Activated CD4-positive, alpha-beta T cell treated with anti-CD3 and anti-CD28 coated beads, Interleukin-2, amount 50 U/mL, for 16 hours (primary cell): ENCODE measurements at regions not wholly inside any gene's neighbourhood (a gene's known extent, or its start where the extent isn't known, plus 50 kb on each side); places are given as distances from the start of the nearest gene placed in this dataset.
"Not testable (repeated sequence)": the region's sequence is repeated elsewhere in the genome, so short reads cannot be mapped to it uniquely, and the experiment has no call there.

ENCODE experiments used
- DNase-seq: peaks from one replicate; pipeline ENCODE4 v3.0.0-alpha.2; 2020

DNA sequence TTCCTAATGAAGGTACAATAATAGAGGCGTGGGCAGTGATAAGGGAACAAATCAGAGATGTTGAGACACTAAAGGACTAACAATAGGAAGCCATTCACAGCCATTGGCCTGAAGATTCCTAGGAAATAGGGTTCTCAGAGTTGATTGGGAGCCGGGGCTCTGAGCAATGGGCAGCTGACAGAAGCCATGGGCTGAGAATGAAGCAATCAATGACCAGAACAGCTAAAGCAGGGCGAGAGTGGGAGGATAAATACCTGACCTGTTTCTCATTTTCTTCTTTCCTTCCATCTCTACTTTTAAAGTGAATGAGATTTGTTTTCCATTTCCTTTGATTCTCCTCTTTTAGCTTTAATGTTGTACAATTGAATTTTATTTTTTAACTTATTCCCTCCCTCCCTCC is 774.7 kb upstream of the ADGRL4 start:
- no peak for DNase-seq

DNA sequence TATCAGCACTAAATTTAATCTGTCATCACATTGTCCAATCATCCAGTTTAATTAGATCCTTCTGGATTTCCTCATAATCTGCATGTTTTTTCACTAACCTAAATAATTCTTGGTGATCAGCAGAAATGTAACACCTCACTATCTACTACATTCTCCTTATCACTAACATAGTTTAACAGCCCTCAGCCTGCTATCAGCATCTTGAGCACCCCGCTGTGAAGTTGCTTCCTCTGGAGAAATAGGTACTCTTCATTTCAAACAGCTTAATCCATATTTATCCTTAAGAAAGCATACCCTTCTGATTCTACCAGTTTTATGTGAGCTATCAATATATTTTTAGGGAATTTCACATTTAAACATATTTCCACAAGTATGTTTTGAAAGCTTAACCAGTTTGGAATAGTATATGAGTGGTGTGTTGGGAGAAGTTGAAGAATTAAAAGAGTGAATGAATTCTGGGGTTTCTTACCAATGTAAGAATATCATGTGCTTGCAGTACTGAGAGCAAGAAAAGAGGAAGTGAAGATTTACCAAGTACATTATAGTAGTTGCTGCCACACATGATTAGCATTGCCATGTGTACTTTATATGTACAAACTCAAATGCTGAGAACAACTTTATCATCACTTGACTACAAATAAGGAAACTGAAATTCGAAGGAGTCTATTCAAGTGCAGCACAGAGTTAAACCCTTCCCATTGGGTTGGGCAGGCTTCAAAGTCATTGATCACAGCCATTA is 771.1 kb upstream of the ADGRL4 start:
- no peak for DNase-seq

DNA sequence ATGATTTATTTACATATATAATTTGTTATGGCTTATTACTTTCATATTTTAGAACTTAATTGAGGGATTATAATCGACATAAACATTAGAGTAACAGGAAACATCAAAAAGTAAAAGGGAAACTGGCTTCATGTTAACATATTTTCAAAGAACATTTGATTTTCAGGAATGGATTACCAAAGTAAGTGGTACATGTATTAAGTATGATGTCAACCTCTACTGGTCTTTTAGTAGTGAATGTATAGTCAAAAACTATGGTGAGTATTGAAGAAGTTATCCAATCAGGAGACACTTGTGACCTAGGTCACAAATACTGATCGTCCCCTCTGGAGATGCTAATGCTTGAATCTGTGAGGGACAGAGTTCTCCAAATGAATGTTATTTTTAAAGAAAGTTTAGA is 768.9 kb upstream of the ADGRL4 start:
- DNase-seq: no peak

DNA sequence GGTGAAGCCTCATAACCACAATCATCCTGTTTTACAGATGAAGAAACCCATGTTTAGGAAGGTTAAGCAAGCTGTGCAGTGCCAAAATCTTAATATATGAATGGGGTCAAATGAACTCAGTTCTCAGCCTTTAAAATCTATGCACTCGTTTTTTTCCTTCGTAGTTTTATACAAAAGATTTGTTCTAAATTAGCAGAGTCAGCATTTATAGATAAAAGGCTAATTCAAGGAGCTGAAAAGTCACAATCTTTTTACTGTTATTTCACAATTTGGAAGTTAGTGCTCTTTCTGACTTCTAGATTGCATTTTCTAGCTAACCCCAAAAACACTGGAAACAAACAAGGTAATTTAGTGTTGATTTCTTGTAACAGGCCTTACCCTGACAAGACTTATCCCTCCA is 766.9 kb upstream of the ADGRL4 start:
- no peak for DNase-seq

DNA sequence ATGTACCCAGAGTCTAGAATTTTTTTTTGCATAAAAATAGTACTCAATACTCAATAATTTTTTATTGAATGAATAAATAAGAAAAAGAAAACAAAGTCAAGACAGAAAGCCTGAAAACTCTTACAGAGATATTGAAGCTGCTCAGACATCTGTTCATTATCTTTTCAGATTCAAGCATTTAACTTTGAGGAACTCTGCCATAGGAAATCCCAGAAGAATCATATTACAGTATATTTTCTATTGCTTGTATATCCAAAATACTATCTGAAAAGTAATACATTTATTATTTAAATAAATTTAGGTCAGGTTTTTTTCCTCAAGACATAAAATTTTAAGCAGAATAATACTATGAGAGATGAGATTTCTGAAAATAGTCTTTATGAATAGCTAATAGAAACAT is 755.9 kb upstream of the ADGRL4 start:
- DNase-seq: no peak

DNA sequence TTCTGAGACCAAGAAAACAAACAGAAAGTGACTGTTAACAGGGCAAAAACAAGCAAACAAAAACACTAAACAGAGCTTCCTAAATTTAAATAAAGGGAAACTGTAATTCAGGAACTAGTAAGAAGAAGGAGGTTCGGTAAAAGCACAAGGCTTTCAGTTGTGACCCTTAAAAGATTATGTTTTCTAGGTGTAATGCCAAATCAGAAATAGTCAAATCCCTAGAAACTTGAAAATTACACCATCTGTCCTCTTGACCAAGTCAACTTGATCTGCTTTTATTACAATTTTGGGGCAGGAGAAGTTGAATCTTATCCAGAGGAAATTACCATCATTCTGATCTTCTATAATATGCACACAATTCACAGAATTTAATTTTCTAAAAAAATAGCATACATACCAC is 754.0 kb upstream of the ADGRL4 start:
- DNase-seq: no peak

DNA sequence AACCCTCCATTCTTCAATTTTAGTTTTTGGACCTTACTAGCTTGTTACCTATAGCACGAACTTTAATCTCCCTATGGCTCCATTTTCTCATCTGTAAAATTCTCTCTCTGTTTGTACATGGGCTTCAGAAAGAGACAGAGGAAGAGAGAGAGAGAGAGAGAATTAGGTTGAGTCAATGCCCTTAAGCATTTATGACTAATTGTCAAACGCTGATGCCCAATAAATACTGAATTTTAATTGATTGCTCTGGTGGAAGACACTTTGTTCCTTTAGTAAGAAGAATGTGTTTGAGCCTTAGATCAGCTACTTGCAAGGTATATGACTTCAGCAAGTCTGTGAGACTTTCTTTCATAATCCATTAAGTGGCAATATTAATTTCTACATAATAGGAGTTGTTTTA is 743.1 kb upstream of the ADGRL4 start:
- no peak for DNase-seq

DNA sequence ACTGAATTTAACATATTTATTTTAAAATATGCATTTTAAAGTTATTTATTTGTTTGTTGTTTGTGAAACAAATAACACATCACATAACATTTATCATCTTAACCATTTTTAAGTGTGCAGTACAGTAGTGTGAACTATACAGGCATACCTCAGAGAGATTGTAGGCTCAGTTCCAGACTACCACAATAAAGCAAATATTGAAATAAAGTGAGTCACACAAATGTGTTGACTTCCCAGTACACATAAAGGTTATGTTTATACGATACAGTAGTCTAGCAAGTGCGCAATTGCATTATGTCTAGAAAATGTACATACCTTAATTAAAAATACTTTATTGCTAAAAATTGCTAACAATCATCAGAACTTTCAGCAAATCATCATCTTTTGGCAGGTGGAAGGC is 739.4 kb upstream of the ADGRL4 start:
- DNase-seq: no peak

DNA sequence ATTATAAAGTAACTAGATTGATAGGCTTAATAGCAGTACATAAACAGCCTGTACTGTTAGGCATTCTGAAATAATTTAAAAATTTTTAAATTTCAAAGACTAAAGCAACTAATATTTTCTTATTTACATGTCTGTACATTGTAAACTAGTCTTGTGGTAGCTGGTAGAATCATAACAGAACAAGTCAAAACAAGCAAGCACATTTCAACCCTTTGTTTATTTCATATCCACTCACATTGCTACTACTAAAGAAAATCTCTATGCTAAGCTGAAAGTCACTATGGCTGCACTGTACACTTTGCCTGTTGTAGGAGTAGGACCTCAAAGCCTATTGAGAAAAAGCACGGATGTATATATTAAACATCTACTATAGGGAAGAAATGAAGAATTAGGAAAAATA is 738.2 kb upstream of the ADGRL4 start:
- no peak for DNase-seq

DNA sequence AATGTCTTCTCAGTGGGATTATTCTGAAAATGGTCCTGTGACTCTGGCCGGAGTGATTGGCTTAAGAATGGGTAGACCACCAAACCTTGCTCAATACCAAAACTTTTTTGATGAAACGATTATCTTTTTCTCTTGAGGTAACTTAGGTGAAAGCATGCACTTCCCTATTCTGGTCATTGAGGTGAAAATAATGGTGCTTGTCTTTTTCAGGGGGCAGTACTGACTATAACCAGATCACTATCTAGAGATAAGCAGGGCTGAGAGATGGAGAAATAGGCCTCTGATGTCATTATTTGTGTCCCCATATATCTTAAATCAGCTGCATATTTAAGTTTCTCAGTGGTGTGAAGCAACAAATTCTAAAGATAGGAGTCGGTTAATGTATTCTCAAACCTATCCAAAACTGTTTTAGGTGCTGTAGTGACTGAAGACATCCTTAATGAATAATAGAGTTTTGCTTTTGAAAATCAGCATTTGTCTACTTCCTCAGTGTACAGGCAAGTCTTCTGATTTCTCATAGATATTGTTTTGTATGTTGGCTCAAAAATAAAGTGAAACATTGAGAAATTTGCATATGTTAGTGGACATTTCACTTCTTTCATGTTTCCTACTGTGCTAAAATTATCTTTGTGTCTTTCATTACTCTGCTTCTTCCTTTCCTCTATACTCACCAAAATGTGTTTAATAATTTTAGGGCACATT is 735.3 kb upstream of the ADGRL4 start:
- DNase-seq: no peak

DNA sequence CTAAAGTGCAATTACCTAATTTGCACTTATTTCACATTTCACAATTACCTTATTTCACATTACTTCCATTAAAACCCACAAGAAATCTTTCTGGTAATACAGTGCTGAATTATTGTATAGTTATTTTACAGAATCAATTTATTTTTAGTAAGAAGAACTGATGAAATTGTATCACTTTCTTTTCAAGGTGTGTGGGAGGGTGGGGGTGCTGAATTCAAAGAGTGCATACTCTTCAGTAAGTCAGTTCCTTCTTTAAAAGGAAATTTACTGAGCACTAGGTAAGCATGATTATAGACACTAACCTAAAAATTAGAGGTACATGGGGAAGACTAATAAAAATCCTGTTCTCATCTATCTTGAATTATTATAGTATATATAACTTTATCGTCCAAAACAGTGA is 731.6 kb upstream of the ADGRL4 start:
- DNase-seq: no peak

DNA sequence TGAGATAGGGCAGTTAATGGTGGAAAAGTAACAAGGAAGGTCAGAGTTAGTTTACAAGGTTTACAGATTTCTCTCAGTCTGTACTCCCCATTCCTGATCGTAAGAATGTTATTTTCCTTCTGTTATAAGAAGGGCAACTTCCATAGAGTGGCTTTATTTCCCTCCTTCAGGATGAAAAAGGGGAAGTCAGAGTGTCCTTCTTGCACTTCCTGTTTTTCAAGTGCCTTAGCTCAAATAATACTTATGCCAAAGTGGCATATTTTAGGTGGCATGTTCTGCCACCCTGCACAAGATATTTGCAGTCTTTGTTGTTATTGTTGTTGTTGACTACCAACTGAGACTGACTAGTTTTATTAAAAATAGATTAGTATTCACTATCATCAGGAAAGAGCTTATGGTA is 730.7 kb upstream of the ADGRL4 start:
- no peak for DNase-seq

DNA sequence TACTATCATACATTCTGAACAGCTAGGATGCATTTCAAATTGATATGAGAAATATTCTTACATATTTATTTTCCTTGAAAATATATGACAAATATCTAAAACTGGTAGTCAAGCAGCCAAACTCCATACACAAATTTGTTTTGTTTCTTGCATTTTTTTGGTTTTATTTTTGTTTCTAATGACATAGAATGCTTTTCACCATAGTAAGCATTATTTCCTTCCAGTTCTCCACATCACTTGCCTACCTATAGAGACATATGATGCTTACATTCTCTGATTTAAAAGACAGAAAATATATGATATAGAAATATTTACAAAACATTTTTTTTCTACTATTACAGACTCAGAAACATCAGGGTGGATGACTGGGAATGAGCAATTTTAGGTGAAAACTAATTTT is 726.4 kb upstream of the ADGRL4 start:
- DNase-seq: no peak

DNA sequence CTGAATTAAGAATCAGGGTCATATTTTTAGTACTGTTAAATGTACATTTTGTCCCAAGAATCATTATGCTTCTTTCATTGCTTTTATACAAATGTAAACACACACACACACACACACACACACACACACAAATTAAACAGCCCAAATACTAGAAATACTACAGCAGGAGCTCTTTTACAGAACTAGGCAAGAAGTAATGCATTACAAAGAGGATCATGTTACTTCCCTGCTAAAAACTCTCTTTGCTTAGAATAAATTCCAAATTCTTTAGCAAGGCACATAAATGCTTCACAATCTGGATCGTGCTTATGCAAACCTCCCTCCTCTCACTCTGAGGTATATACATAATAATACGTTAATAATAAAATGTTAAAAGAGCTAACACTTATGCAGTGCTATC is 720.4 kb upstream of the ADGRL4 start:
- DNase-seq: no peak

DNA sequence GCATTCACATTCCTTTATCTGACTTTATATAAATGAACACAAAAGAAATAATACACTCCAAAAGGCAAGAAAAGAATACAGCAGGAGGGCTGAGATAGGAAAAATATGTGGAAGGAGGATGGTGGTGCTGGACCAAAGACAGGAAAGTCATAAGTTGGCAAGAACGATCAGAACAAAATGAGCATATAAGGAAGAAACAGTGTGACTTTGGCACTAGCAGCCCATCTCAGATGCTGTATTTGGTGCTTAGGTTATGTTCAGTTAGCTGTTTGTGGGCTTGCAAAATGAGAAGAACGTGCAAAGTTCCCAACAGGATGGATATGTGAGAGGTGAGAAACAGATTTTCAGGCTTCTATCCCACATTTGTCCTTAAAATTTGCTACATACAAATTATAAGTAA is 719.8 kb upstream of the ADGRL4 start:
- DNase-seq: no peak

DNA sequence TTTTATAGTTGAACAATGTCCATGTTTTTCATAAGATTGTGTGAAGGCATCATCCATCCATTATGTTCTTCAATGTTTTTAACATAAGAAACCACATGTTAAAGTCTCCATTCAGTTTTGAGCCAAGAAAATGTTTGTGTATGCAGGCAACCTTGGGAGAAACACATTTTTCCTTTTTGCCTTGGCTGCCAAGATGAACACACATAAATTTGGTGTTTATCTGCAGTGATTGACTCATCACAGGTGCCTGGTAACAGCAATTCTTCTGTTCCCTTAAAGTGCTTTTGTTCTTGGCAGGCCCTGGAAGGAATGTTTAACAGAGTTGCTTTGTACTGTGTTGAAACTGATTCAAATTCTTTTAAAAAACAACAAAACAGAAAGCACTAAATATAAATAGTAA is 709.9 kb upstream of the ADGRL4 start:
- no peak for DNase-seq

DNA sequence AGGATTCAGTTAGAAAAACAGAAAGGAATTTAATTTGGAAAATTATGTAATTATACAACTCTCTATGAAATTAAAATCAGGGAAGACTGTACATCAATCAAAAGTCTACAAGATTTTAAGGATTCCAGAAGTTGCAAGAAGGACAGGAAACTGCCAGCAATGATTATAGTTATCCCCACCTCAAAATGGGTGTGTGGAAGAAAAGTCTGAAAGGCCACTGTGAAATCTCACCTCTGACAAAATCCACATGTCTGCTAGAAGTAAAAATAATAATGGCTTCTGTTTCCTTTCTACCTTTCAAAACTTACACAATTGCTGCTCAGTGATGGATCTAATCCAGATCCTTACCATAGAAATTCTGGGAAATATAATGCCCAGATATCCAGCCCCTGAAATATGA is 708.1 kb upstream of the ADGRL4 start:
- no peak for DNase-seq

DNA sequence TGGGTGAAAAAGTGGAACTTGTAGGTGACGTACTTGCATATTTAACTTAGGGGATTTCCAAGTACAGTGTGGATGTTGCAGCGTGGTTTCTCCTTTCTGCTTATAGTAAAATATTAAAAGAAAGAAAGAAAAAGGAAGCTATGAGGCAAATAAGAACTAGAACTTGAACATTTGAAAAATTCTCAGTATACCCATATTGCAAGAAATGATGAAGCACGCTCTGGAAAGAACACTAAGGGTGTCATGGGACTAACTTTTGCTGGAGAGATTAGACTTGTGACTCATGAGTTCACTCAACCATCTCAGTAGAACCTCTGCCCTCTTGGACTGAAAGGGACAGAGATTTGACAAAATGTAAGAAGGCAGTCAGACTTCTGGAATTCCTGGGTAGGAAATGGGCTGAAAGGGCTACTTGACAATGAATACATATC is 704.5 kb upstream of the ADGRL4 start:
- no peak for DNase-seq

DNA sequence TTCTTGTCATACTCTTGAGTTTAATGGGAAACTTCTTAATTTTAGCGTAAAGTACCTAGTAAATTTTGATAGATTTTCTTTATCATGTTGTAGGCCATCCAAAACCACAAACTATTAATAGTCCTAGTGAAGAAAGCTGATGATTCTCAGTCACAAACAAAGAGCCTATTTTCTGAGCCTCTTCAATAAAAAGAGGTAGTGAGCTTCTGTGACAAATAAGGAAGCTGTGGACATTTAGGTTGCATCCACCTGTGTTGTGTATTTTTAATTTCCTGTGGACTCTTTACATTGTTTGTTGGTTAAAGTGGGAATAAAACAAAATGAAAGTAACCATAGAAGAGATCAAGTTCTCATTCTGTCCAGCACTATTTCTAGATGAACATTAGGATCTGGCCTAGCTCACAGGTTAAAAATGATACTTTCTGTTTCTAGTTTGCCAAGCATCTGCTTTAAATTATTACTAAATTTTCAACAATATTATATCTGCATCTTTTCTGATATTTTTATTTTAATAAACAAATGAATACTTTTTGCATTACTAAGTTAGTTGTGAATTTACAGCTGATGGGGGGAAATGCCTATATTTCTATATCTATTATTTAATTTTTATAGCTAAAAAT is 702.2 kb upstream of the ADGRL4 start:
- no peak for DNase-seq

DNA sequence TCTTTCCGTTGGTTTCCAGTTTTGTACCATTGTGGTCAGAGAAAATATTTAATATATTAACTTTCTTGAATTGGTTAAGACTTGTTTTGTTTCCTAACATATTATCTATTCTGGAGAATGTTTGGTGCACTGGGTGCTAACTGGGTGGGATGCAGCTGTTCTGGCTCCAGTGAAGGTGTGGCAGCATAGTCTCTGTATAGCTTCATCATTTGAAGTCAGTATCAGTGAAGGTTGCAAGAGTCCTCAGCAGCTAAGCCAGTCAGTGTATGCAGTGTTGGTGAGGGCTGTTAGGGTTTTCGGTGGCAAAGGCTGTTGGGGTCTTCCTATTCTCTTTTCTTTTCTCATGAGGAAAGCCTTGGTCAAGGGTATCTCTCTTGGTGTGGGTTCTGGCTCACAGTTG is 698.7 kb upstream of the ADGRL4 start:
- no peak for DNase-seq

DNA sequence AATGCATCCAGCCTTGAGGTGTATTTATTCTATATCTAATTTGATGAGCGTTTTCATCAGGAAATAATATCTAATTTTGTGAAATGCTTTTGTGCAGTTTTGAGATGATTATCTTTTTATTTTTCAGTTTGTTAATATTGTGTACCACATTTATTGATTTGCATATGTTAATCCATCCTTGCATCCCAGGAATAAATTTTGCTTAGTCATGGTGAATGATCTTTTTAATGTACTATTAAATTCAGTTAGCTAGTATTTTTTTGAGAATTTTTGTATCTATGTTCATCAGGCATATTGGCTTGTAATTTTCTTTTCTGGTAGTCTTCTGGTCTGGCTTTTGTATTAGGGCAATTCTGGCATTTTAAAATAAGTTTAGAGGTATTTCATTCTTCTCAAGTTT is 697.5 kb upstream of the ADGRL4 start:
- no peak for DNase-seq

DNA sequence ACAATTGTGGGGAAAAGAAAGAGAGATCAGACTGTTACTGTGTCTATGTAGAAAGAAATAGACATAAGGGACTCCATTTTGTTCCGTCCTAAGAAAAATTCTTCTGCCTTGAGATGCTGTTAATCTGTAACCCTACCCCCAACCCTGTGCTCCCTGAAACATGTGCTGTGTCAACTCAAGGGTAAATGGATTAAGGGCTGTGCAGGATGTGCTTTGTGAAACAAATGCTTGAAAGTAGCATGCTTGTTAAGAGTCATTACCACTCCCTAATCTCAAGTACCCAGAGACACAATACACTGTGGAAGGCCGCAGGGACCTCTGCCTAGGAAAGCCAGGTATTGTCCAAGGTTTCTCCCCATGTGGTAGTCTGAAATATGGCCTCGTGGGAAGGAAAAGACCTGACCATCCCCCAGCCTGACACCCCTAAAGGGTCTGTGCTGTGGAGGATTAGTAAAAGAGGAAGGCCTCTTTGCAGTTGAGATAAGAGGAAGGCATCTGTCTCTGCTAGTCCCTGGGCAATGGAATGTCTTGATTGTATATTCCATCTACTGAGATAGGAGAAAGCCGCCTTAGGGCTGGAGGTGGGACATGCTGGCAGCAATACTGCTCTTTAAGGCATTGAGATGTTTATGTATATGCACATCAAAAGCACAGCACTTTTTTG is 695.9 kb upstream of the ADGRL4 start:
- DNase-seq: not testable (repeated sequence)

DNA sequence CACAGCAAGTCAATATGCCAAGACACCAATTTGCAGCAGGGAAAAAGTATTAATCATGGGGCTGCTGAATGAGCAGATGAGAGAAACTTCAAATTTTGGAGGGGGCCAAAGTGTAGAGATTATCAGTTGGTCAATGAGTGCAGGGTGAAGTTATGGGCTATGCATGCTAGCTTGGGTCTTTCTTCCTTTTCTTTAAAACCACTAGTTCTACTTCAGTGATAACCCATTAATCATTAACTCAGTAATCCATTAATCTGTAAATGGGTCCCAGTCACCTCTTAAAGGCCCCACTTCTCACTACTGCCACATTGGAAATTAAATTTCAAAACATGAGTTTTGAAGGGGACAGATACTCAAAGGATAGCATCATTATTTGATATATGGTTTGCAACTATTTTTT is 688.6 kb upstream of the ADGRL4 start:
- no peak for DNase-seq

DNA sequence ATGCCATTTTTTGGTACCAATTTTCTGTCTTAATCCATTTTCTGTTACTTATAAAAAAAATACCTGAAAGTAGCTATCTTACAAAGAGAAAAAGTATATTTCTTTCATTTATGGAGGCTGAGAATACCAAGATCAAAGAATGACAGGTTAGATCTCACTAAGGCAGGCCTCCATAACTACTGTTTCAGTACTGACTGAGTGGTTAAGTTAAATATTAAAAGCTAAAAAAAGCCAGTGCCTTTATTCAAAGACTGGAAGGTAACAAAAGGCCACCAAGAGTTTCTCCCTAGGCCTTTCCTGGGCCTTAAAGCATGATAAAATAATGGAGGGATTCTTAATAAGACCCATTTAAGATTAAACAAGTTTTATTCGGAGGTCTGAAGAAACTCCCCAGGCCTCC is 687.7 kb upstream of the ADGRL4 start:
- DNase-seq: no peak
